Activated CD4-positive, alpha-beta T cell treated with anti-CD3 and anti-CD28 coated beads, Interleukin-2, Interleukin-6, amounts not matched to agents 100 ng/mL and 50 ng/mL, durations not matched to agents 16 hours and 8 hours (primary cell): ENCODE measurements at regions not wholly inside any gene's neighbourhood (a gene's known extent, or its start where the extent isn't known, plus 50 kb on each side); places are given as distances from the start of the nearest gene placed in this dataset.

Experiments used
- DNase-seq: peaks from one replicate; pipeline ENCODE4 v3.0.0-alpha.2; 2020

DNA sequence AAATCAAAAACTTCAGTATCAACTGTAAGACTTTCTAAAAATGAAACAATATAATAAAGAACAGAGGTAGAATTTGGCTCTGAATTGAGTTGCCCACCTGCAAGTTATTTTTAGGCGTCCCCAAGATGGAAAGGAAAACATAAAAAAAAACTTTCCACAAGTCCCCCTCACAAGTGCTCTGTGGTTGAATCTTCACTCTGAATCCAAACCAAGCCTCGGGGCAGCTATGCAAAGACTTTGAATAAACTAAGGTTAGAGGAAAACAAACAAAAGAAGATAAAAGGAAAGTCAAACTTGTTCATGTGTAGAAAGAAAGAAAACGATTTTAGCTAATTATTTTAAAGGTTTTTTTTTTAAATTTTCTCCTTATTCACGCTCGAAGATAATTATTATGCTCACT lies 372.4 kb upstream of the SLIT2 start:
- no peak for DNase-seq

DNA sequence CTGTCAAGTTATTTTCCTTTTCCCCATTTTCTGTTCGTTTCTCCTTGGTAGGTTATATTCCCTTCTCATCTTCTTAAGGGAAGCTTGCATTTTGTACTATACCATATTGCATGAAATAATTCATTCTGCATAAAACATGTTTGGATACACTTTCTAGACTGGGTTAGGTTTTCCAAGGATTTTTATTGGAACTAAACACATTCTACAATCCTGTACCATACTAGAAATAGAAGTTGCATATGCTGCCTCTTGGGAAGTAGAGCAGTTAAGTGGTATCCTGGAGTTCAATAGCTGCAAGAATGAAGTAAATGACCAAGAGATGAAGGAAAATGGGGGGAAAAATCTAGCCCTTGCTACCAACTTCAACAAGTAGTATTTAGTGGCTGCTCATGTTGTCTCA lies 393.7 kb upstream of the SLIT2 start:
- no peak for DNase-seq

DNA sequence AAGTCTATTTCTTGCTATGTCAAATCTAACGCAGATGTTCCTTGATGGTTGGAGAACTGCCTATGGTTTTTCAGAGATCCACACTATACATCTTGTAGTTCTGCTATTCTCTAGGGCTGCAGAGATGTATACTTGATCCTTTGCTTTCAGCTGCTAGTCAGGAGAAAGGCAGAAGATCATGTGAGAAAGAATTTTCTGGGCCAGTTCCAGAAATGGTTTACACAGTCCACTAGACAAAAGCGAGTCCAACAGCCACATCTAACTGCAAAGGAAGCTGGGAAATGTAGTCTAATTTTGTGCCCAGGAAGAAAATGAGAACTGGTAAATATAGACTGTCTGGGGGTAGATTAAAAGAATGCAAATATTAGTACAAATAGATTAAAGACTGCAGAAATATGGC lies 394.3 kb upstream of the SLIT2 start:
- DNase-seq: no peak

DNA sequence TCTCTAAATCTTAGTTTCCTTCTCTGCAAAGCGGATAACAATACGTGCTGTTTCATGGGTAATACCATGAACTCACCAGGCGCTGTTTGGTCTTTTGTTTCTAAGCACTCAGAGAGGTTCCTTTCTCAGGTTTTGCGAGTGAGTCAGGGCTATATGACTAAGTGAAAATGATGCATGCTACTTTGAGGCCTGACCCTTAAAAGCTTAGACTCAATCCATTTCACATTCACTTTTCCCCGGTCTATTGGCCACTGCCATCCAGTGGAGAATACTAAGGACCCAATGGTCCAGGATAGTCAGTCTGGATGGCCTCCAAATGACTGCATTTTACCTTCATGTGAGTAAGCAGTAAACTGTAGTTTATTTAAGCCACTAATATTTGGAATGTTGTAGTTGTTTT lies 400.8 kb upstream of the SLIT2 start:
- no peak for DNase-seq

DNA sequence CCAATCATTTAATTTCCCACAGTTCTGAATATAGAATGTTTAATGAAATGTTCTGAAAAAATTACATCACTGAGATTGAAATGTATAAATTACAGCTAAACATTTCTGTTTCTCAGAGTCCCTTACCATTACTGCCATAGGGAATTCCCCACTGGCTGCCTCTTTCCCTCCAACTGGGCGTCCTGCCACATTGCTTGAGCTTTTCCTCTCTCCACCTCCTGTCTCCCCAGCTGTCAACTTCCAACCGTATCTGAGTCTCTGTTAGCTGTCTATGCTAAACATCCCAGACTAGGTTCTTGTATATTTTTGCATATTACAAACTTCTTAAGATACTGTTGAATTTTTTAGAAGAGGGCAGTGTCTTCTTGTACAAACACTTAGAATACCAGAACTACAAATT lies 407.3 kb upstream of the SLIT2 start:
- no peak for DNase-seq

DNA sequence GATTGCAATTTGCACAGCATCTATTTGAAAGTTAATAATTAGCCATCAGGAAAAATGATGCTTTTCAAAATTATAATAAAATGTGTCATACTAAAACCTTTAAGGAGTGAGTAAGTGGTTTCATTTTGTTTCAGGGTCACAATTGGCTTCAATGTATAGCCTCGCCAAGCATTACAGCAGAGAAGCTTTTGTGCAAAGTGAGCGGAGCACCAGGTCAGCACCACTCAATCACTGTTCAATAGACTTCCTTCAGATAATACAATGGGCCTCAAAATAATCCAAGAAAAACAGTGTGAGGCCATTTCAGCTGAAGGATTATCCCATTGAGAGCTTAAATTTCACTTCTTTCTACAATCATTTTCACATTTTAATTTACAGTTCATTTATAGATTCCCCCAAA lies 409.2 kb upstream of the SLIT2 start:
- no peak for DNase-seq

DNA sequence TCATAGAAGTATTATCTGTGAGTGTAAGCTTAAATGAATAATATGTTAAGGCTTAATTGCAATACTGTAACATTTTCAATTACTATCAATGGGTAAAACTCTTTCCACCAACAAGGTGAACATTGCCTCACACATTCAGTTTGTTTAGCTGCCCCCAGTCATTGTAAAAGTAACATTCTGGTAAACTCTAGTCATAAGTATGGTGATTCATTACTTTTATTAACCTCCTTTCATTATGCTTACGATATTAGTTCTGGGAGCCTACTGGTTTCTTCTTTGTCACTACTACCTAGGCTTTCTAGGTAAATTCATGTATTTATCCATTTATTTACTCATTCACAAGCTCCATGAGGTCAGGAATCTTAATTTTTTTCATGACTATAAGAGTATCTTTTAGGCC lies 412.8 kb upstream of the SLIT2 start:
- DNase-seq: no peak

DNA sequence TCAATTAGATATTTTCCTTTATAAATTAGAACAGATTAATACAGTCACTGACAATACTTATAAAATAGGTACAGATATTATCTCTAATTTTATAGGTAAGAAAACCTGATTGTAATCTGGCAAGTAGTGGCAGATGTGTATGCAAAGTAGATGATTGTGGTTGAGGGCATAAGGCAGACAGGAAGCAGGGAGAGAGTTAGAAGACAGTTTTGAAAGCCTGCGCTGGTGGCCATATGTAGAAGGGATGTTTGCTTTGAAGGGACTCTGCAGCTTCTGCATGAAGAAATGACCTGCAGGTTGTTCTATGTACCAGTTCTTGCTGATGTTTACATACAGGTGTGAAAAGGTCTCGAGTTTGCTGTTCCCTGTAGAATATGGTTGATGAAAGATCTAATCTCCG lies 416.3 kb upstream of the SLIT2 start:
- DNase-seq: no peak

DNA sequence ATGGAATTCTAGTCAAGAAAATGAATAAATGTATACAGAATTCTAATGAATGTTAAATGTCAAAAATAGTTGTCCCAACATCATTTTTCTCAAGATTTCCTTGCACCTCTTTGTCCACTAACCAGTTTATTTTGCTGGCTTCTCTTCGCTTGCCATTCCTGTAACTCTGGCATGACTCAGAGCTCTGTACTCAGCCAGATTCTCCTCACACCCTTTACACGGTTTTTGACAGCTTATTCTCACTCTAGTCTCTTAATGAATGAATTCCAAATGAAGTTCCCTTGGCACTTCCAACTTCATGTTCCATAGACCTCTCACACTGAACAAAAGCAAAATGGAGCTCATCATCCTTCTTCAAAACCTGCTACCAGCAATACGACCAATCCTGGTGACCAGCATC lies 419.3 kb upstream of the SLIT2 start:
- DNase-seq: no peak

DNA sequence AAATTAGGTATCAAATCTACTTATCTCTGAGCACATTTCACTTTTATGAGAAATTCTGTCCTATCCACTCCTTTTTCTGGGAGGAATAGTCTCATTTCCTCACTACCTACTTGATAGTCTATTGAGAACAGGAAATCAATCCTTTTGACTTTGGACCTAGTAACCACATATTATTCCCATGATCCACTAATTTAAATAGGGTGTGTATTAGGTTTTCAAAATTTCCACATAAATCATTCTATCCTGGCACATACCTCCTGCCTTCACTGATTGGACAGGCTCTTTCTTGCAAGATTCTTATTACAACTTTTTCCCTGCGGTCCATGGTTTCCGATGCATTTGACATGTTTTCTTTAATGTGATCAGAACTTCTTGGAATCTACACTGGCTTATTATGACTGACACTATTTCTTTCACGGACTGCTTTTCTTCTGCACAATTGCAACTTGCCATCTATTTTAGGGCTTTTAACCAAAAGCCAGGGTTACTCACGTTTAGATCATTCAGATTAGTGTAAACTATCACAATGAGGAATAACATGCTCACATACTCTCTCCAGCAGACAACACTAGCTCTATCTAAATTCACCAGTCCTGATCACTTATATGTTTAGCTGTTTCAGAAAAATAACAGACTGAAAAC lies 419.9 kb upstream of the SLIT2 start:
- no peak for DNase-seq

DNA sequence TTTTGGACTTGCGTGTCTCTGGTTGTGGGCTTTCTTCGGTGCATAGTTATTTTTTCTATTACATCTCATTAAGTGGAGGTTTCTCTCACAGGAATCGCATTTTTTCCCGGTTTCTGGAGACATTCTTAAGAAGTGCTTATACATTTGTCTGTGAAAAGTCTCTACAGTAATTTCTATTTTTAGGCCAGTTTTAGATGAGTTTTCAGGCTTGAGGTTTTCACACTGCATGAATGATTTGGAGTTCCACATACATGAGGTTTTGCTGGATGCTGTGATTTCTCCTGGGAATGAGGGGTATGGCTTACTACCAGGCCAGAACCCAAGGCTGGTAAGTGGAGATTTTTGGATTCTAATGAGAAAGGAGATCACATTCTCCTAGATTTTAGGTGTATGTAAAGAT lies 422.6 kb upstream of the SLIT2 start:
- no peak for DNase-seq

DNA sequence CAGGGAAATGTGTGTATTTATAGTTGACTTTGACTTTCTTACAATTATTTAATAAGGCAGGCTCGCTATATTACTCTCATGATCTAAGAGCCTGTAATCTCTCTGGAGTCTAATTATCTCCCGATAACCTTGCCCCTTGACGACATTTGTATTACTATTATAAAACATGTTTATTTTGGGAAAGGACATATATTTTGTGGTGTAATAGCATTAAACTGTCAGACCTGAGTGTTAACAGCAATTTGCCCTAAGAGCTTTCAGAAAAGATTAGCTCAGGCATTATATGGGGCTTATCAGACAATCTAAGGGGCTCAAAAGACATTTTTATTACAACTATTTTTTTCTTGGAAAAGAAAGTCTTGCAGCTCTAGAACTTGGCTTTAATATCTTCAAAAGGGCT lies 427.9 kb upstream of the SLIT2 start:
- no peak for DNase-seq

DNA sequence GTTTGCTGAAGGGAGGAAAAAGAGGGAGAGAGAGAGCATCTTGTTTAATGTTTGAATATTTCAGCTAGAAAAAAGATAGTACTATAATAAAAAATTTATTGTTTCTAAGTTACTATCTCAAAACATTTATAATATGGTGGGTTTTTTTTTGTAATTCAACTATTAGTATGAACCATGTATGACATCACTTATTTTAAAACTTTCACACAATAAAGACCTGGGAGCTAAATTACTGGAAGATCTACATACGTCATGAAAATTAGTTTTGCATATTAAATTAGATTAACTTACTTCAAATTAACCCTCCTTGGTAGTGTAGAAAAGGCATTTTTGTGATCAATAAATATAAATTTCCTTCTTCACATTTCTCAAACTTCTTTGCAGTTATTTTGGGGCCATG lies 432.0 kb upstream of the SLIT2 start:
- no peak for DNase-seq

DNA sequence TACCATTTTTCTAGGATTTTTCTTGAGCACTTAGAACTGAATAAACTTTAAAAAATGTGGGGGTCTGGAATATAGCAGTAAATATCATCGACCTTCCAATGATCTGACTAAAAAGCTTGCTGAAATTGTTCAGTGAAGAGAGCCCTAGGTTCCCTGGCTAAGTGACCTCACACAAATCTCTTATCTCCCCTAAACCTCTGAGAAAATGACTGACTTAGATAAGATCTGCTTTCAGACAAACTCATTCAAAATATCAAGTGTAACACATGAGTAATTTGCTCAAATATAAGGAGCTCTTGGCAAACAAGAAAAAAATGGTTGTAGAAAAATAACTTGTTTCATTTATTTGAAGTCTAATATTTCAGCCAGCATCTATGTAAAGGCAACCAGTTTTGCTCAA lies 441.7 kb upstream of the SLIT2 start:
- DNase-seq: no peak

DNA sequence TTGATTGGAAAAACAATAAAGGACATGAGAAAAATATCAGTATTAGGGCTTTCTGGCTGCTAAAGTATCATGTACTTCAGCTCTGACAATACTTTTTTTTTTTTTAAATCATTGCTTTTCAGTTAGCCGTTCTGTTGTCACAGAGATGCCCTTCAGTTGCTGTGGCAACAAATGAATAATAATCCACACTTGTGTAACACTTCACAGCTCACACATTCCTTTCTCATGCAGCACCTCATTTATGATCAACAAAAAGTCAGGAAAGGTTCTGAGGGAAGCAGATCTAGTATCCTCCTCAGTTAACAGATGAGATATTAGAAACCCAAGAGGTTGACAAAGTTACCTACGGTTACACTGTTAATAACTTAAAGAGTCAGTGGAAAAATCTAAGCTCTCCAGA lies 444.2 kb upstream of the SLIT2 start:
- DNase-seq: no peak

DNA sequence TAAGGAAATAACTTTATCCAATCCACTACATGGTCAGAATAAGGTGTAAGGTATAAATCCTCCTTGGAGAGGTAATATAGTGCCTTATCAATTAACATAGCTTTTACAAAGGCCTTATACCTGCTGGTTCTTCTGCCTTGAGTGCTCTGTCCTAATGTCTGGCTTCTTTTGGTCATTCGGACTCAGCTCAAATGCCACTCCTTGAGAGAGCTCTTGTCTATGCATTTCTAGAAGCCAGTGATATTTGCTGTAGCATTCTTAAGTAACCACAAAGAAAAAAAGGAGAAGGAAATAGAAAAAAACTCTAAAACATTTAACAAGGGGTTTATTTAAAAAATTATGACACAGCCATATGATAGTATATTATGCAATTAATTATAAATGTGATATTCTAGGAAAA lies 444.8 kb upstream of the SLIT2 start:
- DNase-seq: no peak

DNA sequence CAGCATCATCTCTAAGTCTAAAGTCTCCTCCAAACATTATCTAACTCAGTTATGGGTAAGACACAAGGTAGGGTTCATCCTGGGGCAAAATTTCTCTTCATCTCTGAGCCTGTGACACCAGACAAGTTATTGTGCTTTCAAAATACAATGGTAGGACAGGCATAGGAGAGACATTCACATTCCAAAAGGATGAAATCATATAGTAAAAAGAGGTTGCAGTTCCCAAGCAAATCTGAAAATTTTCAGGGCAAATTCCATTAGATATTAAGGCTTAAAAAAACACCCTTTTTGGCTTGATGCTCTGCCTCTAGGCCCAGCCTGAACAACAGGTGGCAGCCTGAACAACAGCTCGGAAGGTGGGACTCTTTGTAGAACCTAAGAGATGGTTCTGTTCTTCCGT lies 448.3 kb upstream of the SLIT2 start:
- no peak for DNase-seq

DNA sequence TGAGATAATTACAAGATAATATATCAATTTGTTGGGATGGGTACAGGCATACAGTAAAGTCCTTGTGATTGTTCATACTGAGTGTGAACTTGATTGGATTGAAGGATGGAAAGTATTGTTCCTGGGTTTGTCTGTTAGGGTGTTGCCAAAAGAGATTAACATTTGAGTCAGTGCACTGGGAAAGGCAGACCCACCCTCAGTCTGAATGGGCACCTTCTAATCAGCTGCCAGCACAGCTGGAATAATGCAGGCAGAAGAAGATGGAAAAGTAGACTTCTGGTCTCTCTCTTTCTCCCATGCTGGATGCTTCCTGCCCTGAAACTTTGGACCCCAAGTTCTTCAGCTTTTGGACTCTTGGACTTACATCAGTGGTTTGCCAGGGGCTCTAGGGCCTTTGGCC lies 457.9 kb upstream of the SLIT2 start:
- no peak for DNase-seq

DNA sequence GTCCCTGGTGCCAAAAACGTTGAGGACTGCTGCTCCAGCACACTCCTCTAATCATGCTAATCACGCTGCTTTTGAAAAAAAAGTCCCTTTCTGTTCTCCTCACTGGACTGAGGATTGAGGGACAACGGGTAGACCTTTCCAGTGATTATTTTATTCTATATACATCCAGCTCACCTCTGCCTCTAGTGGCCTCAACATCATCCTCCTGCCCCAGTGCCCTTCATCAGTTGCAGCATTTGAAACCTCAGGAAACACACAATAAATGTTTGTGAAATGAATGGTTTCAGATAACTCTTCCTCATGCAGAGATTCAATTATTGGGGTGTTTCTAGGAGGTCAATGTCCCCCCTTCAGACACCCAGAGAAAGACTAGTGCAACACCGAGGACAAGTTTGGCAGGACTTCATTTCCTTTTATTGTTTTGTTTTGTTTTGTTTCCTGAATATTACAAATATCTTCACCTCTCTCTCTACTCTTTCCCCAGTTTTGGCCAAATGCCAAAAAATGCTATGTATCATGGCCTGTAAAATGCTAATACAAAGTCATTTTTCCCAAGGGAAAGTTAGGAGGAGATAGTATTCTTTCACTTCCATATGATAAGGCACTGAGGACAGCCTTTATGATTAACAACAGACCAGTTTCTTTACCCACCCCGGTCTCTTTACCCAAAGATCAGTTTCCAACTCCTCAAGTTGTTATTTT lies 460.1 kb upstream of the SLIT2 start:
- no peak for DNase-seq

DNA sequence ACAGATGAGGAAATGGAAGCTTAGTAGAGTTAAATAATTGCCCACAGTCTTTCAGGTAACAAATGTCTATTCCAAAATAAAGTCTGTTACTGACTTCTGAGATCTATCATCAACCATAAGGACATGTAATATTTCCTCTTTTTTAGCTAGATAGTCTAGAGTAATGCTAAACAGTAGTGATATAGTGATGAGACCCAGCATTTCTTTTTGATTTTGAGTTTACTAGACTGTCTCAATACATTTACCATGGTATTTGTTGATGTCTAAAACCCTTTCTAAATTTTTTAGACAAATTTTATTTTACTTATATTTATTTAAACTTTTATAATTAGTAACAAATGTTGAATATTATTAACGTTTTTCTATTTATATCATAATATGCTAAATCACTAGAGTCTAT lies 465.1 kb upstream of the SLIT2 start:
- no peak for DNase-seq

DNA sequence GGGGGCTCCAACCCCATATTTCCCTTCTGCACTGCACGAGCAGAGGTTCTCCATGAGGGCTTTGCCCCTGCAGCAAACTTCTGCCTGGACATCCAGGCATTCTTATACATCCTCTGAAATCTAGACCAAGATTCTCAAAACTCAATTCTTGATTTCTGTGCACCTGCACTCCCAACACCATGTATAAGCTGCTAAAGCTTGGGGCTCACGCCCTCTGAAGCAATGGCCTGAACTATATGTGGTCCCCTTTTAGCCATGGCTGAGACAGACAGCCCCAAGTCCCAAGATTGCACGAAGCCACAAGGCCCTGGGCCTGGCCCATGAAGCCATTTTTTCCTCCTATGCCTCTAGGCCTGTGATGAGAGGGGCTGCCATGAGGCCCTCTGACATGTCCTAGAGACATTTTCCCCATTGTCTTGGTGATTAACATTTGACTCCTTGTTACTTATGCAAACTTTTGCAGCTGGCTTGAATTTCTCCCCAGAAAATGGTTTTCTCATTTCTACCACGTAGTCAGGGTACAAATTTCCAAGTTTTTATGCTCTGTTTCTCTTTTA lies 468.0 kb upstream of the SLIT2 start:
- DNase-seq: no peak

DNA sequence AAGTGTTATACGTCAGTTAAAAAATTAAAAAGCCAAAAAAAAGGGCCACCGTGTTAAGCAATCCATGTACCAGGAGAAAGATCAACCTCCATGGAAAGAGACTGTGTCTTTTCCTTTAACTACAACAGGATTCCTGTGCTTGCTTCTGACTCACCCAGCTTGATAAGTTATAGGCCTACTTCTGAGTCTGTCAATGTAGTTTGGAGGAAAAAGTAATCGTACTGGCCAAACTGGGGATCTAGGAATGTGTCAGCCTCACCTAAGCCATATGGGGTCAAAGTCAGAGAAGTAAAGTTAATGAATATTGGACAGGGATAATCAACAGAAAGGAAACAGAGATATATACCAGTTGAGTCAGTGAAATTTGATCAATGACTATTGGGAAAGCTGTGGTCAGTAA lies 470.8 kb upstream of the SLIT2 start:
- no peak for DNase-seq

DNA sequence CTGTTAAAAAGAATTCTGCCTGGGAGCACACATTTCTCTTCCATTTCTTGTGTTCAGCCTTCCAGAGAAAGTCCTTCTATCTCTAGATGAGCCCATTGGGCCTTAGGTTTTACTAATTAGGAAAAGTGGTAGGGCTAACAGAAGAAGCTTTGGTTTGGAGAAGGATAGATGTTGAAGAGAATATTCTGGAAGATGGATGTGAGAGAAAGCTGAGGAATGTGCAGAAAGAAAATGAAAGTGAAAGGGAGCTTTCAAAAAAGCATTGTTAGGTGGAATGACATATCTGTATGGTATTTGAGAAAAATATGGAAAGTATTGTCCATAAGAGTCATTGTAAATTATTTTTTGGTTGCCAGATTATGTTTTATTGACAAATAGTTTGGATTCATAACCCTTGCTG lies 474.8 kb upstream of the SLIT2 start:
- DNase-seq: no peak

DNA sequence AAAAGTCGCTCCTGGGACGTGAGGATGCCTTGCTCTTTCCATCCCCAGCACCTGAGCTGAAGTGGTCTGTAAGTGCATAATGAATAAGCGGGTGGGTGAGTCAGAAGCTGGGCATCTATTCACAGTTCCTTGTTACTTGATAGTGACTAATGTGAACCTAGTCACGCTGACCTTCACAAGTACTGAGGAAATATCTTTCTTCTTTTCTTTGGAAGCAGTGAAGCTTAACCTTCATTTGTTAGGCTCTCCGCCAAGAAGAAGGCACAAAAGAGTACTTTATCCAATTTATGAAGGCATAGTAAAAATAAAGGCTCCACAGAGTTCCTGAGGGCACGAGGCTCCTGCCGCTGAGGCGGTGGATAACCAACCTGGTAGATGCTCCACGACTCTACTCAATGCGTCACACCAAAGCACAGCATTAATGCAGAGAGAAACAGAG lies 475.7 kb upstream of the SLIT2 start:
- DNase-seq: no peak

DNA sequence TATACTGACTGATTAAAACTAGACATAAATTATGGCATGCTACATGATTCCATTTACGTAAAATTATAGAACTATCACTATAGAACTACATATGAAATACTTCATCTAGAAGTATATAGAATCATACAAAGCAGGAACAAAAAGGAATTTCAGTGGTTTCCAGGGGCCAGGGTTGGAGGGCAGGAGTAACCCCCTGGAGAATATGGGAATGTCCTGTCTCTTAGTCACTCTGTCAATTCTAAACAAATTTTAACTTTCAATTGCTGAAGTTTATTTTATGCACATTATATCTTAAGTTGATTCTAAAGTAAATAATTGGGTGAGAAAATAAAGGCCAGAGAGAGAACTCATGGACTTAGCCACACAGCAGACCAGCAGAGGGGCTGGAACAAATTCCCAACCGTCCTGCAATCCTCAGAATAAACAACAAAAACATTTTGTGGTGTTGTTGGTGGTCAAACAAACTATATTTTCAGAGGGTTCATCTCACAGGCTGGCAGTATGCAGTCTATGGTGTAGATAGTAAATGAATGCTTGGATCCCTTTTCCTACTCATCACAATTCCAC lies 476.9 kb upstream of the SLIT2 start:
- DNase-seq: no peak
